ENCODE measurements at regions not wholly inside any gene's neighbourhood (a gene's known extent, or its start where the extent isn't known, plus 50 kb on each side); places are given as distances from the start of the nearest gene placed in this dataset.

GRCh38 chr2:14861181-14861580 lies 228.7 kb downstream of the LRATD1 start:
- Mint-ChIP-seq H3K27ac (ENCODE audit: unreplicated experiment) (no peak overlapping the region), H3K4me3 (ENCODE audit: unreplicated experiment) (no peak overlapping the region), H3K36me3 (ENCODE audit: low read depth) (no peaks in the 10 kb centered on the region), H3K9me3 (ENCODE audit: low read depth) (peaks cover 22% of the 10 kb centered on the region), H3K4me1 (ENCODE audit: low read depth) (no peaks in the 10 kb centered on the region), H3K27me3 (ENCODE audit: low read depth) (no peaks in the 10 kb centered on the region)
- no peak for DNase-seq (ENCODE audit: low spot score)
- no peak for TF ChIP-seq CTCF (IDR thresholded peaks at IDR 0.05)

DNA sequence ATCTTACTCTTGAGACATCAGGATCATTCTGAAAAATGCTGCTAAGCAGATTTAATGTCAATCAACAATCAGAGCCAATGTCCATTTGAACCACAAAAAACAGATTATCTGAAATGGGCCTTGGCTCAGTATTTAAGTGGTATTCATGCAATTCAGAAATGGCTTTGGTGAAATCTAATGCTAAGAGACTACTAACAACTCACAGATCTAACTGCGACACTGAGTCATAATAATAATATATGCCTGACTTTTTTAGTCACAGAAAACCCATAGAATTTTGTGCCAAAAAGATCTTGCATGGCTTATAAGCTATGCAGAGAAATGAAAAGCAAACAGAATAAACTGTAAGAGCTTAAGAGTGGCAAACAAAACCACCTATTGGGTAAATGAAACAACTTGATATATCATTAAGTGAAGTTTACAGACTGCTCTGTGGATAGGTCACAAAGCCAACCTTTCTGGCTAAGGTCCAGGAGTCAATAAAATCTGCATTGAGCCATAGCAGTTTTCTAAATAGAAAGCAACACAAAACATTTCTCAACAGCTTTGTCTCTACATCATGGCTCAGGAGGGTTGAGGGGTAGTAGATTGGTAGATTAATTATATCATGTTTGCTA lies 234.3 kb downstream of the LRATD1 start:
- no peak for TF ChIP-seq CTCF (IDR thresholded peaks at IDR 0.05)
- no peaks in the 10 kb centered on the region for H3K36me3 Mint-ChIP-seq (ENCODE audit: low read depth)
- DNase-seq (ENCODE audit: low spot score), result no peak
- peaks cover 21% of the 10 kb centered on the region for H3K9me3 Mint-ChIP-seq (ENCODE audit: low read depth)
- no peak overlapping the region for H3K27ac Mint-ChIP-seq (ENCODE audit: unreplicated experiment)
- H3K4me1 Mint-ChIP-seq (ENCODE audit: low read depth), result no peaks in the 10 kb centered on the region
- no peak overlapping the region for H3K4me3 Mint-ChIP-seq (ENCODE audit: unreplicated experiment)
- no peaks in the 10 kb centered on the region for H3K27me3 Mint-ChIP-seq (ENCODE audit: low read depth)

DNA sequence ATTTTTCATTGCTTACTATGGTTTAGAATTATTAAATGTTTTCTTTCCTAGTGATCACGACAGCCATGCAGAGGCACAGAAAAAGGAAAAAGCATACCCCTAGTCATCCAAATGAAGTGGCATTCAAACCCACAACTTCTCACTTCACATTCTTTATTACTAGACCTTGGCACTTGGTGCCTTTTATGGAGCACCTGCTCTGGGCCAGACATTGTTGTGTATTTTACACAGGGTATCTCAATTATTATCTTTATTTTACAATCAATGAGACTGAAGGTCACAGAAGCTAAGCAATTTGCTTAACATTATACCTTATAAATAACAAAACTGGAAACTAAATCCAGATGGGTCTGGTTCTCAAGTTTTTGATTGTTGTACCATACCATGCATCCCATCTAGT lies 235.3 kb downstream of the LRATD1 start:
- no peaks in the 10 kb centered on the region for H3K4me1 Mint-ChIP-seq (ENCODE audit: low read depth)
- TF ChIP-seq CTCF (IDR thresholded peaks at IDR 0.05), result no peak
- H3K36me3 Mint-ChIP-seq (ENCODE audit: low read depth), result no peaks in the 10 kb centered on the region
- no peak for DNase-seq (ENCODE audit: low spot score)
- H3K27ac Mint-ChIP-seq (ENCODE audit: unreplicated experiment), result no peak overlapping the region
- no peaks in the 10 kb centered on the region for H3K27me3 Mint-ChIP-seq (ENCODE audit: low read depth)
- H3K4me3 Mint-ChIP-seq (ENCODE audit: unreplicated experiment), result no peak overlapping the region
- H3K9me3 Mint-ChIP-seq (ENCODE audit: low read depth), result peaks cover 28% of the 10 kb centered on the region

- Mint-ChIP-seq H3K4me1 (ENCODE audit: low read depth) (no peaks in the 10 kb centered on the region), H3K27ac (ENCODE audit: unreplicated experiment) (no peak overlapping the region), H3K4me3 (ENCODE audit: unreplicated experiment) (no peak overlapping the region), H3K36me3 (ENCODE audit: low read depth) (no peaks in the 10 kb centered on the region), H3K9me3 (ENCODE audit: low read depth) (peaks cover 25% of the 10 kb centered on the region), H3K27me3 (ENCODE audit: low read depth) (no peaks in the 10 kb centered on the region)
- DNase-seq (ENCODE audit: low spot score), result no peak
- TF ChIP-seq CTCF (IDR thresholded peaks at IDR 0.05), result no peak
Observed at GRCh38 chr2:14872779-14873325, 240.3 kb downstream of the LRATD1 start.

GRCh38 chr2:14881651-14882327 lies 249.3 kb downstream of the LRATD1 start:
- H3K36me3 Mint-ChIP-seq (ENCODE audit: low read depth), result no peaks in the 10 kb centered on the region
- no peak overlapping the region for H3K27ac Mint-ChIP-seq (ENCODE audit: unreplicated experiment)
- no peak overlapping the region for H3K4me3 Mint-ChIP-seq (ENCODE audit: unreplicated experiment)
- TF ChIP-seq CTCF (IDR thresholded peaks at IDR 0.05), result no peak
- peaks cover 4% of the 10 kb centered on the region for H3K27me3 Mint-ChIP-seq (ENCODE audit: low read depth)
- H3K9me3 Mint-ChIP-seq (ENCODE audit: low read depth), result no peaks in the 10 kb centered on the region
- DNase-seq (ENCODE audit: low spot score), result no peak
- no peaks in the 10 kb centered on the region for H3K4me1 Mint-ChIP-seq (ENCODE audit: low read depth)

Data from chondrocyte (in vitro differentiated cells).